Hepatocyte (in vitro differentiated cells): ENCODE measurements at regions not wholly inside any gene's neighbourhood (a gene's known extent, or its start where the extent isn't known, plus 50 kb on each side); places are given as distances from the start of the nearest gene placed in this dataset.

Source experiments
- DNase-seq: peaks from one replicate; pipeline ENCODE4 v3.0.0-alpha.2; 2016; ENCODE audit warnings: low spot score
- H2AFZ ChIP-seq: fragments of 200-600 bp; sonication (generic); 2 replicates; pipeline ENCODE4 v1.6.0; 2016; ENCODE audit warnings: antibody characterized with exemption, mild to moderate bottlenecking
- H3K27ac ChIP-seq: fragments of 200-600 bp; sonication (generic); 2 replicates; pipeline ENCODE4 v1.5.1; 2016; ENCODE audit warnings: mild to moderate bottlenecking
- H3K27me3 ChIP-seq: fragments of 200-600 bp; sonication (generic); 2 replicates; pipeline ENCODE4 v1.6.1; 2016
- H3K36me3 ChIP-seq: fragments of 200-600 bp; sonication (generic); replicated peaks from 2 replicates; pipeline ENCODE4 v1.5.1; 2016; ENCODE audit warnings: low read depth; ENCODE audit not compliant: insufficient read depth
- H3K4me1 ChIP-seq: fragments of 200-600 bp; sonication (generic); 2 replicates; pipeline ENCODE4 v1.5.1; 2016; ENCODE audit warnings: mild to moderate bottlenecking, moderate library complexity; ENCODE audit not compliant: insufficient read depth
- H3K4me2 ChIP-seq: fragments of 200-600 bp; sonication (generic); 2 replicates; pipeline ENCODE4 v1.6.0; 2016
- H3K4me3 ChIP-seq: fragments of 200-600 bp; sonication (generic); 2 replicates; pipeline ENCODE4 v1.5.1; 2016; ENCODE audit warnings: mild to moderate bottlenecking
- H3K79me2 ChIP-seq: fragments of 200-600 bp; sonication (generic); 2 replicates; pipeline ENCODE4 v1.6.0; 2017; ENCODE audit warnings: mild to moderate bottlenecking
- H3K9me2 ChIP-seq: fragments of 200-600 bp; sonication (generic); replicated peaks from 2 replicates; pipeline ENCODE4 v1.6.0; 2017; ENCODE audit warnings: mild to moderate bottlenecking; ENCODE audit not compliant: insufficient read depth
- H3K9me3 ChIP-seq: fragments of 200-600 bp; sonication (generic); 2 replicates; pipeline ENCODE4 v1.5.1; 2016; ENCODE audit warnings: low read depth, mild to moderate bottlenecking
- H4K20me1 ChIP-seq: fragments of 200-600 bp; sonication (generic); 2 replicates; pipeline ENCODE4 v1.6.0; 2016; ENCODE audit warnings: mild to moderate bottlenecking; ENCODE audit not compliant: insufficient read depth, poor library complexity, severe bottlenecking
- CTCF ChIP-seq: fragments of 200-600 bp; sonication (generic); IDR thresholded peaks from 2 replicates; pipeline ENCODE4 v1.5.1; 2016; ENCODE audit warnings: antibody characterized with exemption, mild to moderate bottlenecking; ENCODE audit not compliant: poor library complexity
- EZH2 ChIP-seq: fragments of 200-600 bp; sonication (generic); IDR thresholded peaks from 2 replicates; pipeline ENCODE4 v1.6.1; 2016; ENCODE audit warnings: antibody characterized with exemption, mild to moderate bottlenecking, borderline replicate concordance
- EZH2phosphoT487 ChIP-seq: fragments of 200-600 bp; sonication (generic); IDR thresholded peaks from one replicate; pipeline ENCODE4 v1.6.1; 2018; ENCODE audit warnings: antibody characterized with exemption, mild to moderate bottlenecking, low read depth, moderate library complexity; ENCODE audit not compliant: unreplicated experiment, severe bottlenecking
- WGBS: methylation state at CpG from one replicate; pipeline ENCODE4 v1.1.6; 2016; ENCODE audit warnings: low lambda C conversion rate; ENCODE audit errors: missing lambda C conversion rate; 5-methylcytosine and 5-hydroxymethylcytosine counted together

GRCh38 chrX:42070866-42071265, 147.5 kb upstream of the CASK start:
- no peaks in the 10 kb centered on the region for H3K79me2 ChIP-seq
- H3K27me3 ChIP-seq, result no peaks in the 10 kb centered on the region
- no peak for DNase-seq
- no peak overlapping the region for H3K4me3 ChIP-seq
- H4K20me1 ChIP-seq, result no peaks in the 10 kb centered on the region
- H3K4me1 ChIP-seq, result no peaks in the 10 kb centered on the region
- H3K27ac ChIP-seq, result no peak overlapping the region
- H2AFZ ChIP-seq, result no peak overlapping the region
- H3K36me3 ChIP-seq, result no peaks in the 10 kb centered on the region
- H3K4me2 ChIP-seq, result no peak overlapping the region
- no peaks in the 10 kb centered on the region for H3K9me3 ChIP-seq
- TF ChIP-seq EZH2phosphoT487 (no peak), EZH2 (no peak), CTCF (no peak)
- no peaks in the 10 kb centered on the region for H3K9me2 ChIP-seq

GRCh38 chrX:42054256-42054655, 130.9 kb upstream of the CASK start:
- Histone ChIP-seq H2AFZ (no peak overlapping the region), H3K4me1 (no peaks in the 10 kb centered on the region), H3K27me3 (no peaks in the 10 kb centered on the region), H3K9me2 (no peaks in the 10 kb centered on the region), H3K27ac (peak overlapping the region; percentile 43), H3K36me3 (no peaks in the 10 kb centered on the region), H3K4me3 (no peak overlapping the region), H4K20me1 (no peaks in the 10 kb centered on the region), H3K9me3 (no peaks in the 10 kb centered on the region), H3K4me2 (no peak overlapping the region), H3K79me2 (no peaks in the 10 kb centered on the region)
- peak; percentile 9 for DNase-seq
- WGBS, result 64% methylated on average over 1 of the region's 1 CpG
- TF ChIP-seq EZH2, result no peak
- no peak for TF ChIP-seq CTCF
- no peak for TF ChIP-seq EZH2phosphoT487

- no peaks in the 10 kb centered on the region for H3K27me3 ChIP-seq
- no peaks in the 10 kb centered on the region for H3K79me2 ChIP-seq
- DNase-seq, result no peak
- no peak for TF ChIP-seq EZH2
- no peak overlapping the region for H3K4me2 ChIP-seq
- H3K4me1 ChIP-seq, result no peaks in the 10 kb centered on the region
- no peaks in the 10 kb centered on the region for H3K36me3 ChIP-seq
- H3K9me3 ChIP-seq, result no peaks in the 10 kb centered on the region
- no peak overlapping the region for H3K27ac ChIP-seq
- H2AFZ ChIP-seq, result no peak overlapping the region
- H3K4me3 ChIP-seq, result no peak overlapping the region
- no peaks in the 10 kb centered on the region for H4K20me1 ChIP-seq
- H3K9me2 ChIP-seq, result no peaks in the 10 kb centered on the region
- WGBS, result 84% methylated on average over 4 of the region's 4 CpGs
Observed at GRCh38 chrX:42050345-42050744, 127.0 kb upstream of the CASK start.

GRCh38 chrX:42047886-42048285, 124.5 kb upstream of the CASK start:
- Histone ChIP-seq H3K27ac (no peak overlapping the region), H3K9me3 (no peaks in the 10 kb centered on the region), H3K4me1 (no peaks in the 10 kb centered on the region), H4K20me1 (no peaks in the 10 kb centered on the region), H3K36me3 (no peaks in the 10 kb centered on the region), H3K9me2 (no peaks in the 10 kb centered on the region), H3K79me2 (no peaks in the 10 kb centered on the region), H2AFZ (no peak overlapping the region), H3K4me2 (no peak overlapping the region), H3K4me3 (no peak overlapping the region), H3K27me3 (no peaks in the 10 kb centered on the region)
- DNase-seq, result no peak
- WGBS, result 70% methylated on average over 5 of the region's 5 CpGs
- TF ChIP-seq EZH2phosphoT487, result no peak
- no peak for TF ChIP-seq CTCF
- TF ChIP-seq EZH2, result no peak
